Mesendoderm (in vitro differentiated cells): ENCODE measurements at regions not wholly inside any gene's neighbourhood (a gene's known extent, or its start where the extent isn't known, plus 50 kb on each side); places are given as distances from the start of the nearest gene placed in this dataset.

Experiments
- DNase-seq: peaks from one replicate; pipeline ENCODE4 v3.0.0; 2013
- H2AK5ac ChIP-seq: 2 replicates; pipeline ENCODE4 v1.6.1; 2013; ENCODE audit warnings: low read length, inconsistent platforms
- H2BK120ac ChIP-seq: 2 replicates; pipeline ENCODE4 v1.6.1; 2013; ENCODE audit warnings: low read depth, mild to moderate bottlenecking, low read length, moderate library complexity, mixed read lengths
- H2BK15ac ChIP-seq: replicated peaks from 2 replicates; pipeline ENCODE4 v1.6.1; 2013; ENCODE audit warnings: low read depth, mild to moderate bottlenecking, moderate library complexity
- H2BK5ac ChIP-seq: 2 replicates; pipeline ENCODE4 v1.6.1; 2013; ENCODE audit warnings: low read length, inconsistent platforms
- H3K18ac ChIP-seq: 2 replicates; pipeline ENCODE4 v1.6.1; 2013; ENCODE audit warnings: mild to moderate bottlenecking, low read length, mixed read lengths
- H3K23ac ChIP-seq: one replicate; pipeline ENCODE4 v1.6.1; 2013; ENCODE audit warnings: low read length
- H3K27ac ChIP-seq: 2 replicates; pipeline ENCODE4 v1.5.1; 2013; ENCODE audit warnings: low read depth, mild to moderate bottlenecking, inconsistent platforms, low read length, moderate library complexity
- H3K27me3 ChIP-seq: 2 replicates; pipeline ENCODE4 v1.6.1; 2013; ENCODE audit warnings: low read length, control low read depth, mild to moderate bottlenecking, inconsistent platforms; ENCODE audit not compliant: insufficient read depth, poor library complexity
- H3K36me3 ChIP-seq: 2 replicates; pipeline ENCODE4 v1.6.1; 2013; ENCODE audit warnings: low read length, inconsistent platforms; ENCODE audit not compliant: control insufficient read depth, insufficient read depth
- H3K4ac ChIP-seq: one replicate; pipeline ENCODE4 v1.6.1; 2013; ENCODE audit warnings: low read depth, mild to moderate bottlenecking, low read length, moderate library complexity
- H3K4me1 ChIP-seq: 2 replicates; pipeline ENCODE4 v1.6.1; 2013; ENCODE audit warnings: low read depth, low read length, inconsistent platforms; ENCODE audit not compliant: control insufficient read depth
- H3K4me2 ChIP-seq: 2 replicates; pipeline ENCODE4 v1.6.1; 2013; ENCODE audit warnings: low read length
- H3K4me3 ChIP-seq: 2 replicates; pipeline ENCODE4 v1.5.1; 2013; ENCODE audit warnings: mild to moderate bottlenecking, low read length
- H3K56ac ChIP-seq: one replicate; pipeline ENCODE4 v1.6.1; 2013; ENCODE audit warnings: low read length
- H3K79me1 ChIP-seq: 2 replicates; pipeline ENCODE4 v1.6.1; 2013; ENCODE audit warnings: low read length, inconsistent platforms
- H3K79me2 ChIP-seq: 2 replicates; pipeline ENCODE4 v1.6.1; 2013; ENCODE audit warnings: mild to moderate bottlenecking, low read length; ENCODE audit not compliant: control insufficient read depth, insufficient read depth
- H3K9ac ChIP-seq: 2 replicates; pipeline ENCODE4 v1.6.1; 2013; ENCODE audit warnings: low read length, inconsistent platforms
- H4K5ac ChIP-seq: one replicate; pipeline ENCODE4 v1.6.1; 2013; ENCODE audit warnings: low read length
- H4K8ac ChIP-seq: one replicate; pipeline ENCODE4 v1.6.1; 2013; ENCODE audit warnings: low read depth, mild to moderate bottlenecking, control low read depth, low read length, moderate library complexity
- WGBS: extraction: QIAGEN DNeasy Blood & Tissue Kit; methylation state at CpG from one replicate; pipeline ENCODE4 v1.1.7; 2013; ENCODE audit warnings: low lambda C conversion rate, missing lambda C conversion rate; ENCODE audit not compliant: insufficient coverage; ENCODE audit errors: extremely low coverage; 5-methylcytosine and 5-hydroxymethylcytosine counted together

GRCh38 chr6:103456652-103457051 lies 1403.1 kb downstream of the HACE1 start:
- Histone ChIP-seq H3K79me1 (no peaks in the 10 kb centered on the region), H3K9ac (no peak overlapping the region), H4K8ac (no peak overlapping the region), H2BK120ac (no peak overlapping the region), H3K23ac (no peak overlapping the region), H3K4me2 (no peak overlapping the region), H3K56ac (no peak overlapping the region), H2BK15ac (no peak overlapping the region), H2AK5ac (no peak overlapping the region), H3K4me3 (no peak overlapping the region), H3K18ac (no peak overlapping the region), H3K79me2 (no peaks in the 10 kb centered on the region), H3K27ac (no peak overlapping the region), H3K27me3 (no peaks in the 10 kb centered on the region), H2BK5ac (no peak overlapping the region), H3K4me1 (no peaks in the 10 kb centered on the region), H4K5ac (no peak overlapping the region), H3K36me3 (no peaks in the 10 kb centered on the region), H3K4ac (no peak overlapping the region)
- no CpG with 5 or more reads among the region's 3 CpGs for WGBS
- no peak for DNase-seq

- Histone ChIP-seq H4K5ac (no peak overlapping the region), H3K23ac (no peak overlapping the region), H3K56ac (no peak overlapping the region), H2BK120ac (no peak overlapping the region), H3K27me3 (no peaks in the 10 kb centered on the region), H2AK5ac (no peak overlapping the region), H3K18ac (no peak overlapping the region), H3K9ac (no peak overlapping the region), H3K4me3 (no peak overlapping the region), H3K79me2 (no peaks in the 10 kb centered on the region), H3K4me1 (no peaks in the 10 kb centered on the region), H2BK5ac (no peak overlapping the region), H3K27ac (no peak overlapping the region), H4K8ac (no peak overlapping the region), H3K4me2 (no peak overlapping the region), H3K4ac (no peak overlapping the region), H3K79me1 (no peaks in the 10 kb centered on the region), H2BK15ac (no peak overlapping the region), H3K36me3 (no peaks in the 10 kb centered on the region)
- no CpG with 5 or more reads among the region's 1 CpG for WGBS
- DNase-seq, result no peak
Measured at GRCh38 chr6:103455275-103455674, 1404.4 kb downstream of the HACE1 start.

GRCh38 chr6:103409475-103409874 lies 1450.2 kb downstream of the HACE1 start:
- Histone ChIP-seq H2AK5ac (no peak overlapping the region), H2BK120ac (no peak overlapping the region), H4K5ac (no peak overlapping the region), H3K4me1 (no peaks in the 10 kb centered on the region), H2BK5ac (no peak overlapping the region), H3K4me3 (no peak overlapping the region), H3K79me1 (no peaks in the 10 kb centered on the region), H3K18ac (no peak overlapping the region), H3K4me2 (no peak overlapping the region), H3K27me3 (no peaks in the 10 kb centered on the region), H3K36me3 (no peaks in the 10 kb centered on the region), H3K23ac (no peak overlapping the region), H3K9ac (no peak overlapping the region), H3K27ac (no peak overlapping the region), H3K79me2 (no peaks in the 10 kb centered on the region), H3K4ac (no peak overlapping the region), H2BK15ac (no peak overlapping the region), H4K8ac (no peak overlapping the region), H3K56ac (no peak overlapping the region)
- no peak for DNase-seq
- WGBS, result no CpG with 5 or more reads among the region's 1 CpG

- Histone ChIP-seq H3K36me3 (no peaks in the 10 kb centered on the region), H3K4ac (no peak overlapping the region), H3K9ac (no peak overlapping the region), H2AK5ac (no peak overlapping the region), H2BK15ac (no peak overlapping the region), H4K8ac (no peak overlapping the region), H3K4me2 (no peak overlapping the region), H2BK5ac (no peak overlapping the region), H3K23ac (no peak overlapping the region), H3K4me3 (no peak overlapping the region), H3K18ac (no peak overlapping the region), H4K5ac (no peak overlapping the region), H3K79me1 (no peaks in the 10 kb centered on the region), H3K56ac (no peak overlapping the region), H3K4me1 (no peaks in the 10 kb centered on the region), H3K27me3 (no peaks in the 10 kb centered on the region), H3K79me2 (no peaks in the 10 kb centered on the region), H3K27ac (no peak overlapping the region), H2BK120ac (no peak overlapping the region)
- WGBS, result no CpG with 5 or more reads among the region's 12 CpGs
- DNase-seq, result peak; percentile 3
Measured at GRCh38 chr6:103405321-103405720, 1454.4 kb downstream of the HACE1 start.

- H3K9ac ChIP-seq, result no peak overlapping the region
- H2BK5ac ChIP-seq, result no peak overlapping the region
- H3K4me3 ChIP-seq, result no peak overlapping the region
- H4K8ac ChIP-seq, result no peak overlapping the region
- H3K18ac ChIP-seq, result no peak overlapping the region
- no peak overlapping the region for H3K27ac ChIP-seq
- H3K4me2 ChIP-seq, result no peak overlapping the region
- H2BK120ac ChIP-seq, result no peak overlapping the region
- H3K56ac ChIP-seq, result no peak overlapping the region
- no peaks in the 10 kb centered on the region for H3K36me3 ChIP-seq
- no peak overlapping the region for H2BK15ac ChIP-seq
- H3K4me1 ChIP-seq, result no peaks in the 10 kb centered on the region
- no peak overlapping the region for H3K4ac ChIP-seq
- H3K23ac ChIP-seq, result no peak overlapping the region
- no CpG with 5 or more reads among the region's 8 CpGs for WGBS
- H4K5ac ChIP-seq, result no peak overlapping the region
- no peak overlapping the region for H2AK5ac ChIP-seq
- no peaks in the 10 kb centered on the region for H3K79me1 ChIP-seq
- no peaks in the 10 kb centered on the region for H3K27me3 ChIP-seq
- no peak for DNase-seq
- no peaks in the 10 kb centered on the region for H3K79me2 ChIP-seq
Measured at GRCh38 chr6:103404799-103405198, 1454.9 kb downstream of the HACE1 start.

- Histone ChIP-seq H3K79me2 (no peaks in the 10 kb centered on the region), H2AK5ac (no peak overlapping the region), H3K23ac (no peak overlapping the region), H3K27me3 (no peaks in the 10 kb centered on the region), H3K56ac (no peak overlapping the region), H3K79me1 (no peaks in the 10 kb centered on the region), H2BK15ac (no peak overlapping the region), H3K4me2 (no peak overlapping the region), H3K4me3 (no peak overlapping the region), H2BK5ac (no peak overlapping the region), H4K8ac (no peak overlapping the region), H4K5ac (no peak overlapping the region), H2BK120ac (no peak overlapping the region), H3K4me1 (no peaks in the 10 kb centered on the region), H3K36me3 (no peaks in the 10 kb centered on the region), H3K27ac (no peak overlapping the region), H3K4ac (no peak overlapping the region), H3K18ac (no peak overlapping the region), H3K9ac (no peak overlapping the region)
- no peak for DNase-seq
- WGBS, result no CpG with 5 or more reads among the region's 2 CpGs
Measured at GRCh38 chr6:103396768-103397167, 1463.0 kb downstream of the HACE1 start.
